Skeletal muscle satellite cell (primary cell): ENCODE measurements at regions not wholly inside any gene's neighbourhood (a gene's known extent, or its start where the extent isn't known, plus 50 kb on each side); places are given as distances from the start of the nearest gene placed in this dataset.

ENCODE experiments used
- H3K27me3 ChIP-seq: 2 replicates; pipeline ENCODE4 v1.7.0; 2013; ENCODE audit warnings: low read length; ENCODE audit not compliant: control insufficient read depth, insufficient read depth
- H3K36me3 ChIP-seq: 2 replicates; pipeline ENCODE4 v1.7.0; 2013; ENCODE audit warnings: mild to moderate bottlenecking, control low read depth, low read length; ENCODE audit not compliant: insufficient read depth
- H3K4me1 ChIP-seq: 2 replicates; pipeline ENCODE4 v1.7.0; 2013; ENCODE audit warnings: low read length; ENCODE audit not compliant: control insufficient read depth, insufficient read depth
- H3K4me2 ChIP-seq: 2 replicates; pipeline ENCODE4 v1.7.0; 2013; ENCODE audit warnings: mild to moderate bottlenecking, low read length
- H3K4me3 ChIP-seq: 2 replicates; pipeline ENCODE4 v1.7.0; 2013; ENCODE audit warnings: low read length
- H3K9ac ChIP-seq: 2 replicates; pipeline ENCODE4 v1.7.0; 2013; ENCODE audit warnings: mild to moderate bottlenecking, low read depth, low read length, moderate library complexity
- H3K9me3 ChIP-seq: replicated peaks from 2 replicates; pipeline ENCODE4 v1.7.0; 2013; ENCODE audit warnings: mild to moderate bottlenecking, control low read depth, low read length

GRCh38 chr9:27653957-27654356 is 80.7 kb upstream of the C9orf72 start:
- no peaks in the 10 kb centered on the region for H3K9me3 ChIP-seq

GRCh38 chr9:27654629-27655285 is 81.5 kb upstream of the C9orf72 start:
- H3K9ac ChIP-seq = no peak overlapping the region
- no peaks in the 10 kb centered on the region for H3K36me3 ChIP-seq
- H3K4me1 ChIP-seq = no peaks in the 10 kb centered on the region
- no peak overlapping the region for H3K4me2 ChIP-seq
- H3K27me3 ChIP-seq = no peaks in the 10 kb centered on the region
- H3K9me3 ChIP-seq = no peaks in the 10 kb centered on the region
- no peak overlapping the region for H3K4me3 ChIP-seq

More at GRCh38 chr9:27653957-27654356, 80.7 kb upstream of the C9orf72 start:
- Histone ChIP-seq H3K9ac (no peak overlapping the region), H3K27me3 (no peaks in the 10 kb centered on the region), H3K36me3 (no peaks in the 10 kb centered on the region), H3K4me2 (no peak overlapping the region), H3K4me3 (no peak overlapping the region), H3K4me1 (no peaks in the 10 kb centered on the region)

GRCh38 chr9:27655441-27655840 is 82.2 kb upstream of the C9orf72 start:
- H3K4me2 ChIP-seq = no peak overlapping the region
- no peaks in the 10 kb centered on the region for H3K27me3 ChIP-seq
- H3K9me3 ChIP-seq = no peaks in the 10 kb centered on the region
- H3K4me1 ChIP-seq = no peaks in the 10 kb centered on the region
- H3K36me3 ChIP-seq = no peaks in the 10 kb centered on the region
- no peak overlapping the region for H3K4me3 ChIP-seq
- H3K9ac ChIP-seq = no peak overlapping the region

GRCh38 chr9:27659001-27659400 is 85.7 kb upstream of the C9orf72 start:
- no peaks in the 10 kb centered on the region for H3K4me1 ChIP-seq
- no peaks in the 10 kb centered on the region for H3K27me3 ChIP-seq
- H3K4me3 ChIP-seq = no peak overlapping the region
- no peak overlapping the region for H3K4me2 ChIP-seq
- H3K9ac ChIP-seq = no peak overlapping the region
- H3K9me3 ChIP-seq = no peaks in the 10 kb centered on the region
- no peaks in the 10 kb centered on the region for H3K36me3 ChIP-seq

- no peaks in the 10 kb centered on the region for H3K27me3 ChIP-seq
- H3K4me2 ChIP-seq = no peak overlapping the region
- H3K36me3 ChIP-seq = no peaks in the 10 kb centered on the region
- H3K9ac ChIP-seq = no peak overlapping the region
- no peaks in the 10 kb centered on the region for H3K9me3 ChIP-seq
- H3K4me3 ChIP-seq = no peak overlapping the region
- H3K4me1 ChIP-seq = no peaks in the 10 kb centered on the region
Measured at GRCh38 chr9:27659571-27659970, 86.3 kb upstream of the C9orf72 start.

GRCh38 chr9:27660148-27660547 is 86.9 kb upstream of the C9orf72 start:
- no peaks in the 10 kb centered on the region for H3K27me3 ChIP-seq
- no peaks in the 10 kb centered on the region for H3K4me1 ChIP-seq
- no peak overlapping the region for H3K4me2 ChIP-seq
- no peaks in the 10 kb centered on the region for H3K36me3 ChIP-seq
- no peak overlapping the region for H3K9ac ChIP-seq
- H3K9me3 ChIP-seq = no peaks in the 10 kb centered on the region
- H3K4me3 ChIP-seq = no peak overlapping the region

GRCh38 chr9:27663526-27663925 is 90.2 kb upstream of the C9orf72 start:
- Histone ChIP-seq H3K4me1 (no peaks in the 10 kb centered on the region), H3K4me3 (no peak overlapping the region), H3K36me3 (no peaks in the 10 kb centered on the region), H3K9ac (no peak overlapping the region), H3K4me2 (no peak overlapping the region), H3K27me3 (no peaks in the 10 kb centered on the region), H3K9me3 (no peaks in the 10 kb centered on the region)

GRCh38 chr9:27664121-27664779 is 91.0 kb upstream of the C9orf72 start:
- Histone ChIP-seq H3K9me3 (no peaks in the 10 kb centered on the region), H3K36me3 (no peaks in the 10 kb centered on the region), H3K4me3 (no peak overlapping the region), H3K9ac (no peak overlapping the region), H3K4me1 (no peaks in the 10 kb centered on the region), H3K27me3 (no peaks in the 10 kb centered on the region), H3K4me2 (no peak overlapping the region)

GRCh38 chr9:27665136-27665535 is 91.9 kb upstream of the C9orf72 start:
- Histone ChIP-seq H3K9ac (no peak overlapping the region), H3K4me2 (no peak overlapping the region), H3K27me3 (no peaks in the 10 kb centered on the region), H3K4me3 (no peak overlapping the region), H3K9me3 (no peaks in the 10 kb centered on the region), H3K4me1 (no peaks in the 10 kb centered on the region), H3K36me3 (no peaks in the 10 kb centered on the region)

GRCh38 chr9:27668280-27668679 is 95.0 kb upstream of the C9orf72 start:
- no peaks in the 10 kb centered on the region for H3K27me3 ChIP-seq
- no peaks in the 10 kb centered on the region for H3K9me3 ChIP-seq
- no peak overlapping the region for H3K4me2 ChIP-seq
- no peak overlapping the region for H3K4me3 ChIP-seq
- H3K4me1 ChIP-seq = no peaks in the 10 kb centered on the region
- H3K36me3 ChIP-seq = no peaks in the 10 kb centered on the region
- no peak overlapping the region for H3K9ac ChIP-seq

- no peak overlapping the region for H3K4me3 ChIP-seq
- no peaks in the 10 kb centered on the region for H3K4me1 ChIP-seq
- H3K9ac ChIP-seq = no peak overlapping the region
- H3K36me3 ChIP-seq = no peaks in the 10 kb centered on the region
- H3K27me3 ChIP-seq = no peaks in the 10 kb centered on the region
- H3K9me3 ChIP-seq = no peaks in the 10 kb centered on the region
- no peak overlapping the region for H3K4me2 ChIP-seq
Measured at GRCh38 chr9:27671636-27672035, 98.4 kb upstream of the C9orf72 start.

GRCh38 chr9:27672718-27673117 is 99.4 kb upstream of the C9orf72 start:
- Histone ChIP-seq H3K4me3 (no peak overlapping the region), H3K36me3 (no peaks in the 10 kb centered on the region), H3K9me3 (no peaks in the 10 kb centered on the region), H3K4me2 (no peak overlapping the region), H3K4me1 (no peaks in the 10 kb centered on the region), H3K9ac (no peak overlapping the region), H3K27me3 (no peaks in the 10 kb centered on the region)
